Stomach (tissue), 8 donors: ENCODE measurements at regions not wholly inside any gene's neighbourhood (a gene's known extent, or its start where the extent isn't known, plus 50 kb on each side); places are given as distances from the start of the nearest gene placed in this dataset.

Experiments used
- DNase-seq, 2 donors: peaks; one replicate each; pipeline versions ENCODE4 v3.0.0 to v3.0.0-alpha.2; 2013 to 2019
- H3K27ac ChIP-seq, 5 donors: fragments of 200-600 bp in 4 of 5; sonication (generic) in 4 of 5; one replicate each; pipeline ENCODE4 v1.5.1; 2013 to 2019; ENCODE audit warnings: mild to moderate bottlenecking in 1 of 5, moderate library complexity in 1 of 5
- H3K27me3 ChIP-seq, 3 donors: fragments of 200-600 bp; sonication (generic); one replicate each; pipeline ENCODE4 v1.5.1; 2017 to 2019; ENCODE audit warnings: mixed run types in 1 of 3
- H3K36me3 ChIP-seq, 4 donors: fragments of 200-600 bp; sonication (generic); 1 replicate in 3 of 4; 2 replicates in 1 of 4; pipeline ENCODE4 v1.5.1; 2016 to 2019
- H3K4me1 ChIP-seq, 4 donors: fragments of 200-600 bp; sonication (generic); one replicate each; pipeline ENCODE4 v1.5.1; 2016 to 2019
- H3K4me3 ChIP-seq, 4 donors: fragments of 200-600 bp; sonication (generic) in 3 of 4; one replicate each; pipeline ENCODE4 v1.5.1; 2016 to 2019; ENCODE audit warnings: mild to moderate bottlenecking in 1 of 4
- H3K9me3 ChIP-seq, 4 donors: fragments of 200-600 bp; sonication (generic); one replicate each; pipeline ENCODE4 v1.5.1; 2016 to 2019
- EP300 ChIP-seq: sonication (generic); formaldehyde crosslinking; IDR thresholded peaks from one replicate; pipeline ENCODE4 v1.6.1; 2017; ENCODE audit warnings: antibody characterized with exemption
- POLR2A ChIP-seq, 4 donors: fragments of 450-650 bp; IDR thresholded peaks; one replicate each; pipeline ENCODE4 v1.6.1; 2016; ENCODE audit warnings: antibody characterized with exemption in 4 of 4, control low read depth in 2 of 4, mild to moderate bottlenecking in 1 of 4, moderate library complexity in 1 of 4
- POLR2AphosphoS5 ChIP-seq, 3 donors: sonication (generic); formaldehyde crosslinking; IDR thresholded peaks; one replicate each; pipeline ENCODE4 v1.6.1; 2016; ENCODE audit warnings: antibody characterized with exemption in 3 of 3
- WGBS, 5 donors: extraction: QIAGEN DNeasy Blood & Tissue Kit in 3 of 5; methylation state at CpG; one replicate each; pipeline versions ENCODE4 v1.1.5 to v1.1.7; 2013 to 2018; 5-methylcytosine and 5-hydroxymethylcytosine counted together
- intact Hi-C: fragments of 100-400 bp; cut with DNase I; formaldehyde crosslinking; loops from one replicate; pipeline ENCODE4 v1.15.1; 2023; ENCODE audit warnings: low total_unique reads
- TF ChIP-seq, protein P1 (sequence below), 7 experiments: fragments of 450-650 bp in 4 of 7; fragments of 200-600 bp in 3 of 7; sonication (generic) in 3 of 7; IDR thresholded peaks; one replicate each; pipeline ENCODE4 v1.5.1; 2016 to 2019; ENCODE audit warnings: antibody characterized with exemption in 7 of 7, control low read depth in 2 of 7, mild to moderate bottlenecking in 1 of 7
- donor health status: healthy with polysubstance abuse.
- donor health status: Bipolar disorder and iron deficiency.
- donor health status: healthy.

DNA sequence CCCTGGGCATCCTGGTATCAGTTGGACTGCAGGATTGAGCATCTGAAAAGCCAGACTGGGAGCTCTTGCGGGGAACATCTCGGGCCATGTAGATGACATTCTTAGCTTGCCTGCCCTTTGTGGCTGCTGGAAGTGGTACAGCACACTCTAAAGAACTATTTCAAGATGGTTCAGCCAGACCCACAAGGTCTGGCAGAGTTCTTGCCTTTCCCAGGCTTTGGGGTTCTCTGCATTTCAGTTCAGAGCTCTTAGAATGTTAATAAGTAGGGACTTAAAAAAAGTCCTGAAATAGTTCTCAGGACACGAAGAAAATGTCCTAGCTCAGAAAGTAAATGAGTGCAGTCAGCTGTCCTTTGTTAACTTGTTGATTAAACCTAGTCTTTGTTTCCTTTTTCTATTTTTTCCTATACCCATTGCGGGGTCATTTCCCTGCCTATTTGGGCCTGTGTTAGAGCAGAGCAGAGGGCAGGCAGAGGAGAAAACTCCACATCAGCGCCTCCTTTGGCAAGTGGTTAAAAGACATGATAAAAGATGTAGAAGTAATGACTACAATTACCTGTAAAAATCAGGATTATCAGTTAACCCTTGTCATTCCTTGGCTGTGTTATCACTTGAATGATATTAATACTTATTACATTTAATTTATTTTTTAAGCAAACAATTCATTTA is 291.5 kb downstream of the ZSWIM6 start:
- DNase-seq, result peak in 1 of 2 donors; percentile 39
- no peaks in the 10 kb centered on the region for H3K27me3 ChIP-seq
- H3K4me3 ChIP-seq, result no peak overlapping the region
- 74 to 84% (median 78%) methylated on average over 4 to 5 of the region's 5 CpGs for WGBS, 5 donors
- TF ChIP-seq EP300, result no peak
- TF ChIP-seq, protein P1, sequence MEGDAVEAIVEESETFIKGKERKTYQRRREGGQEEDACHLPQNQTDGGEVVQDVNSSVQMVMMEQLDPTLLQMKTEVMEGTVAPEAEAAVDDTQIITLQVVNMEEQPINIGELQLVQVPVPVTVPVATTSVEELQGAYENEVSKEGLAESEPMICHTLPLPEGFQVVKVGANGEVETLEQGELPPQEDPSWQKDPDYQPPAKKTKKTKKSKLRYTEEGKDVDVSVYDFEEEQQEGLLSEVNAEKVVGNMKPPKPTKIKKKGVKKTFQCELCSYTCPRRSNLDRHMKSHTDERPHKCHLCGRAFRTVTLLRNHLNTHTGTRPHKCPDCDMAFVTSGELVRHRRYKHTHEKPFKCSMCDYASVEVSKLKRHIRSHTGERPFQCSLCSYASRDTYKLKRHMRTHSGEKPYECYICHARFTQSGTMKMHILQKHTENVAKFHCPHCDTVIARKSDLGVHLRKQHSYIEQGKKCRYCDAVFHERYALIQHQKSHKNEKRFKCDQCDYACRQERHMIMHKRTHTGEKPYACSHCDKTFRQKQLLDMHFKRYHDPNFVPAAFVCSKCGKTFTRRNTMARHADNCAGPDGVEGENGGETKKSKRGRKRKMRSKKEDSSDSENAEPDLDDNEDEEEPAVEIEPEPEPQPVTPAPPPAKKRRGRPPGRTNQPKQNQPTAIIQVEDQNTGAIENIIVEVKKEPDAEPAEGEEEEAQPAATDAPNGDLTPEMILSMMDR (IDR thresholded peaks at IDR 0.05), result no peak
- no peak for TF ChIP-seq POLR2A (IDR thresholded peaks at IDR 0.05)
- TF ChIP-seq POLR2AphosphoS5 (IDR thresholded peaks at IDR 0.05), result no peak
- intact Hi-C loops, result no loop called here
- peaks cover 34 to 60% (median 43%) of the 10 kb centered on the region in 4 donors for H3K4me1 ChIP-seq
- no peaks in the 10 kb centered on the region for H3K36me3 ChIP-seq
- peak overlapping the region in 2 of 5 donors; percentile 15 to 89 for H3K27ac ChIP-seq
- H3K9me3 ChIP-seq, result no peaks in the 10 kb centered on the region

DNA sequence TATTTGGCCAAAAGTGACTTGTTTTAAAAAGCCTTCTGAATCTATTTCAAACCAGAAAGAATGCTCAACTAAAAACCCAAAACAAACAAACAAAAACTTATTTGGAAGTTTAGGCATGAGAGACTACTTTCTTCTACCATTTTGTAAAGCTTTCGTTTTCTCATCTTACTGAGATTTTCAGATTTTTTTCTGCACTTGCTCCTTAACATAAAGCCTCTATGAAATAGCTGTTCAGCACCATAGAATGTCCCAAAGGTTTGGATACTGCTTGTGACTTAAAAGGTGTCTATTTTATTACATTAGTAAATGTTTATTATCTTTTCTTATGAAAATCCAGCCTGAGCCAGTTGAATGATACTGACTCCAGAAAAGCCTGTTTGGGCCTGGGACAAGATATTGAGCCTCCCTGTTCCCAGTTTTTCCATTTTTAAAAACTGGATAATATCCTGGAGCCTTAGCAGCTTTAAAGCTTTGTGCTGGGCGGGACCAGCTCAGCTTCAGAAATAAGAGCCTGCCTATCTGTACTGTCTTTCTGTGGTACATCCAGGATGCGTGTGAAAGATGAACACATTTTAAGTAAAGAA is 292.6 kb downstream of the ZSWIM6 start:
- Histone ChIP-seq H3K4me1 (peaks cover 34 to 55% (median 42%) of the 10 kb centered on the region in 4 donors), H3K27ac (peak overlapping the region in 3 of 5 donors; percentile 83 to 90 (median 84)), H3K36me3 (no peaks in the 10 kb centered on the region), H3K27me3 (no peaks in the 10 kb centered on the region), H3K9me3 (no peaks in the 10 kb centered on the region), H3K4me3 (peak overlapping the region in 1 of 4 donors; percentile 50)
- 74 to 90% (median 80%) methylated on average over 3 of the region's 3 CpGs for WGBS, 5 donors
- no peak for DNase-seq
- intact Hi-C loops, result no loop called here
- TF ChIP-seq EP300, result no peak
- no peak for TF ChIP-seq POLR2AphosphoS5 (IDR thresholded peaks at IDR 0.05)
- TF ChIP-seq, protein P1 (IDR thresholded peaks at IDR 0.05), result no peak
- TF ChIP-seq POLR2A (IDR thresholded peaks at IDR 0.05), result no peak

DNA sequence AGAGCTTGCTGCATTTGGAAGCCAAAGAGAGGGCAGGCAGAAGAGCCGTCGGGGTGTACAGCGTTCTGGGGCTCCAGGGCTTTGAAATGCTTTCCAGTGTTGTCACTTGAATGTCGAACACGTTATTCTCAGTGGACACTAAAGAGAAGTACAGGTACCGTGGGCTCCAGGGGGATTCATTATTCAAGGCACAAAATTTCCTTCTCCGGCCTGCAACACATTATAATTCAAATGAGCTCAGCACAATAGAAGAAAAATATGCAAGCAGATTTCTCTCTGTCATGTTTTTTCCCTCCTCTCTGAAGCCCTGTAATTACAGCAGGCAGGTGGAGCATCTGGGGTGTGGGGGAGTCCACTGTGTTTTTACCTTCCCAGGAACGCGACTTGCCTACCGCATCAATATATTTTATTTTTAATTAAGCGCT is 293.1 kb downstream of the ZSWIM6 start:
- Histone ChIP-seq H3K36me3 (no peaks in the 10 kb centered on the region), H3K27me3 (no peaks in the 10 kb centered on the region), H3K4me1 (peaks cover 29 to 50% (median 37%) of the 10 kb centered on the region in 4 donors), H3K27ac (peak overlapping the region in 4 of 5 donors; percentile 72 to 90 (median 84)), H3K4me3 (peak overlapping the region; percentile 50 to 58 (median 55)), H3K9me3 (no peaks in the 10 kb centered on the region)
- 34 to 60% (median 43%) methylated on average over 11 of the region's 11 CpGs for WGBS, 5 donors
- TF ChIP-seq EP300, result no peak
- no peak for TF ChIP-seq POLR2AphosphoS5 (IDR thresholded peaks at IDR 0.05)
- TF ChIP-seq, protein P1 (IDR thresholded peaks at IDR 0.05), result no peak
- no peak for TF ChIP-seq POLR2A (IDR thresholded peaks at IDR 0.05)
- intact Hi-C loops, result no loop called here
- DNase-seq, result peak in 1 of 2 donors; percentile 23

DNA sequence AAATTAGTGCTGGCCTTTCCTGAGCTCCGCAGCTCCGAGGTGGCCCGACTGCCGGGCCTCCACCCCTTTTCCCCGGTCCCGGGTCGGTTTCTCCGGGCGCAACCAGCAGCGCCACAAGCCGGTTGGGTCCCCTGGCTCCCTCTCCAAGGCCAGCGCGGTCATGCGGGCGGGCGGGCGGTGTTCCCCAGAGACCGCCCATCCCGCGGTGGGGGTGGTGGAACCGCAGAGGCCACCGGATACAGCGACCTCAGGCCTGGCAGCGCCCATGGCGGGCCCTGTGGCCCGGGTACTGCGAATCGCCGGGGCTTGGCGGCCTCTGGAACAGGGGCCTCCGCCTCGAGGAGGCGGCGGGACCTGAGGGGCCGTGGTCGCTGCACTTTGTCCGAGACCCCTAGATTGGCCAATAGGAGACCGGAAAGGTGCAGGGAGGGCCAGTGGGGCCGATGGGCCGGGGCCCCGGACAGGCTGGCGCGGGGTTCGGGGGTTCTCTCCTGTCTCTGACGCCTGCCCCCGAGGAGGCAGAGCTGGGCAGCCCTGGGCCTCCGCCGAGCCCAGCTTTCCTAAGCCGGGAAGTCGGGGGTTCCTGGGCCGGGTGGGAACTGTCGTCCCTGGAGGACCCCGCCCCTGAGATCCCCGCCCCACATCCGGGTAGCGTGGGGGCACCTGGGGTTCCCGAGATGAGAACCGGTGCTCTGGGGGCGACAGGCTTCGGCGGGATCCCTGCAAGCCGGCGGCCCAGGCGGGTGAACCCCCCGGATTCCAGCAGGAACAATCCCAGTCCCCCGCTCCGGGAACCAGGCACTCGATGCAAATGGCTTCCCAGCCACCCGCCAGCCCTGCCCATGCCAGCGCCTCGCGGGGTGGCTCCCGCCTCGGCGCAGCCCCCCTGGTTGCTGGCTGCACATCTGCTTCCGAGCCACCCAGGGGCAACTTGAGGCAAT is 293.9 kb downstream of the ZSWIM6 start:
- intact Hi-C loops, result no loop called here

More for the DNA sequence above, 293.9 kb downstream of the ZSWIM6 start:
- peak; percentile 79 to 93 for DNase-seq
- H3K36me3 ChIP-seq, result no peaks in the 10 kb centered on the region
- H3K27ac ChIP-seq, result peak overlapping the region; percentile 72 to 90 (median 83)
- no peaks in the 10 kb centered on the region for H3K9me3 ChIP-seq
- no peaks in the 10 kb centered on the region for H3K27me3 ChIP-seq
- 3 to 11% (median 8%) methylated on average over 31 to 76 of the region's 76 CpGs for WGBS, 5 donors
- TF ChIP-seq POLR2AphosphoS5 (IDR thresholded peaks at IDR 0.05), result peak in 2 of 3 donors; percentile 40 to 77
- no peak for TF ChIP-seq EP300
- no peak for TF ChIP-seq POLR2A (IDR thresholded peaks at IDR 0.05)
- TF ChIP-seq, protein P1 (IDR thresholded peaks at IDR 0.05), result no peak
- H3K4me3 ChIP-seq, result peak overlapping the region; percentile 50 to 58 (median 55)
- H3K4me1 ChIP-seq, result peaks cover 21 to 42% (median 30%) of the 10 kb centered on the region in 4 donors
